KMS-11 (cell line): ENCODE measurements at regions not wholly inside any gene's neighbourhood (a gene's known extent, or its start where the extent isn't known, plus 50 kb on each side); places are given as distances from the start of the nearest gene placed in this dataset.

ENCODE experiments used
- H2AFZ ChIP-seq: fragments of 200-600 bp; sonication (generic); 2 replicates; pipeline ENCODE4 v1.6.1; 2016; ENCODE audit warnings: antibody characterized with exemption, mixed run types, low read depth
- H3K27ac ChIP-seq: fragments of 200-600 bp; sonication (generic); 2 replicates; pipeline ENCODE4 v1.6.1; 2016; ENCODE audit warnings: mild to moderate bottlenecking, mixed run types
- H3K27me3 ChIP-seq: fragments of 200-600 bp; sonication (generic); 2 replicates; pipeline ENCODE4 v1.6.1; 2017; ENCODE audit warnings: mild to moderate bottlenecking, low read depth, mixed run types, moderate library complexity; ENCODE audit not compliant: insufficient read depth
- H3K36me3 ChIP-seq: fragments of 200-600 bp; sonication (generic); 2 replicates; pipeline ENCODE4 v1.6.1; 2017; ENCODE audit warnings: mild to moderate bottlenecking, mixed run types; ENCODE audit not compliant: insufficient read depth
- H3K4me1 ChIP-seq: fragments of 200-600 bp; sonication (generic); 2 replicates; pipeline ENCODE4 v1.6.1; 2016; ENCODE audit warnings: mild to moderate bottlenecking, low read depth, mixed run types; ENCODE audit not compliant: poor library complexity, severe bottlenecking
- H3K4me2 ChIP-seq: fragments of 200-600 bp; sonication (generic); 2 replicates; pipeline ENCODE4 v1.7.0; 2016; ENCODE audit warnings: mild to moderate bottlenecking, mixed run types
- H3K4me3 ChIP-seq: fragments of 200-600 bp; sonication (generic); IDR thresholded peaks from 2 replicates; pipeline ENCODE4 v1.6.1; 2017; ENCODE audit warnings: low read depth, low read length, mixed read lengths; ENCODE audit not compliant: insufficient read depth
- H3K79me2 ChIP-seq: fragments of 200-600 bp; sonication (generic); 2 replicates; pipeline ENCODE4 v1.6.1; 2016; ENCODE audit warnings: low read depth, mixed run types; ENCODE audit not compliant: insufficient read depth
- H3K9ac ChIP-seq: fragments of 200-600 bp; sonication (generic); 2 replicates; pipeline ENCODE4 v1.6.1; 2016; ENCODE audit warnings: mild to moderate bottlenecking, mixed run types
- H4K20me1 ChIP-seq: fragments of 200-600 bp; sonication (generic); 2 replicates; pipeline ENCODE4 v1.6.1; 2016; ENCODE audit warnings: mild to moderate bottlenecking, mixed run types; ENCODE audit not compliant: insufficient read depth
- TF ChIP-seq, protein P1 (sequence below): fragments of 200-600 bp; sonication (generic); conservative IDR thresholded peaks from 2 replicates; pipeline ENCODE4 v1.6.1; 2017; ENCODE audit warnings: low read depth, mild to moderate bottlenecking, antibody characterized with exemption, low read length, moderate library complexity, mixed read lengths

DNA sequence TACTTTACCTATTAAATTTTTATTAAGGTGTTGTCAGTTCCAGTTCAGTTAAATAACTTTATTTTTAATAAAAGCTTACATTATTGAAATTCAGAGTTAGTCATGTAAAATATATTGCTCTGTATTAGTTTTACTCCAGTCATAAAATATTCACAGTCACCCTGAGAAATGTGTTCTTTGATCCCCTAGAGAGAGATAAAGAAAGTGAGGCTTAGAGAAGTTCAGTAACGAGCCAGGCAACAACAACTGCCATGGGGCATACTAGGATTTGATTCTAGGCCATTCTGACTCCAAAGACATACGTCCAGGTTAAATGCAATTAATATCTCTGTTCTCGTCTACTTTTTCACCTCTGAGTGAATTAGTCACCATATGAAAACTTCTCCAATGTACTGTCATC lies 761.9 kb upstream of the CXADR start:
- Histone ChIP-seq H3K4me2 (peak overlapping the region; percentile 73), H2AFZ (peak overlapping the region; percentile 48), H3K4me1 (peaks cover 61% of the 10 kb centered on the region), H3K79me2 (no peaks in the 10 kb centered on the region), H3K27me3 (no peaks in the 10 kb centered on the region), H3K36me3 (no peaks in the 10 kb centered on the region), H4K20me1 (no peaks in the 10 kb centered on the region), H3K4me3 (no peak overlapping the region), H3K27ac (peak overlapping the region; percentile 87), H3K9ac (peak overlapping the region; percentile 40; the same call in 1 of the 2 replicates)
- TF ChIP-seq, protein P1, sequence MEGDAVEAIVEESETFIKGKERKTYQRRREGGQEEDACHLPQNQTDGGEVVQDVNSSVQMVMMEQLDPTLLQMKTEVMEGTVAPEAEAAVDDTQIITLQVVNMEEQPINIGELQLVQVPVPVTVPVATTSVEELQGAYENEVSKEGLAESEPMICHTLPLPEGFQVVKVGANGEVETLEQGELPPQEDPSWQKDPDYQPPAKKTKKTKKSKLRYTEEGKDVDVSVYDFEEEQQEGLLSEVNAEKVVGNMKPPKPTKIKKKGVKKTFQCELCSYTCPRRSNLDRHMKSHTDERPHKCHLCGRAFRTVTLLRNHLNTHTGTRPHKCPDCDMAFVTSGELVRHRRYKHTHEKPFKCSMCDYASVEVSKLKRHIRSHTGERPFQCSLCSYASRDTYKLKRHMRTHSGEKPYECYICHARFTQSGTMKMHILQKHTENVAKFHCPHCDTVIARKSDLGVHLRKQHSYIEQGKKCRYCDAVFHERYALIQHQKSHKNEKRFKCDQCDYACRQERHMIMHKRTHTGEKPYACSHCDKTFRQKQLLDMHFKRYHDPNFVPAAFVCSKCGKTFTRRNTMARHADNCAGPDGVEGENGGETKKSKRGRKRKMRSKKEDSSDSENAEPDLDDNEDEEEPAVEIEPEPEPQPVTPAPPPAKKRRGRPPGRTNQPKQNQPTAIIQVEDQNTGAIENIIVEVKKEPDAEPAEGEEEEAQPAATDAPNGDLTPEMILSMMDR, result no peak

DNA sequence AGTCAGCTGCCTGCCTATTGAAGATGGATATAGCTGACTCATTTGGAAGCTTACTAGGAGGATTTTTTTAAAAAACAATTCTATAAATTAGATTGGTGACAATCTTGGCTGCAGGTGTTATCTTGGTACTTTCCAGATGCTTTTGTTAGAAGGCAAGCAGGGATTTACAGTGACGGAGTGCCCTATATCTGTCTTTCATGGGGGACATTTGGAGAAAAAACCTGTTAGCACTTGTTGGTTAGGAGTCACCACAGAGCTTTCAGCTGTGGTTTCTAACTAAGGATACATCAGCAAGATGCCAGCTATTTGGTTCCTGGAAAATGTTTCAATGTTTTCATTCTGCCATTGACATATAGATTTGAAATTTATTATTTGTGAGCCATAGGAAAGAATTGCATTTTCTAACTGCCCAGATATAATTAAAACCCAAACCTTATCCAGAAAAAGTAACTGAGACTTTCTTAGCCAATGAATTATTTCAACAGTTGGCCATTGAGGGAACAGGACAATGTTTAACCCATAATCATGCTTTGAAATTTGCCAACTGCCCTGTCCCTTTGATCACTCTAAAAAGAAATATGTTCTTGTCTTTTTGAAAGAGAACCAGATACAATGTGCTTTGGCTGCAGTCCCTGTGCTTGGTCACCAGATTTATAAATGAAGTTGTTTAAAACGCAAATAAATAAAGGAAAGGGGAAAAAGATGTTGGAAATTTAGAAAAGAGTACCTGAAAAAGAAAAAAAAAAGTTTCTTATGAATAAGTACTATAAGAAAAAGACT lies 761.0 kb upstream of the CXADR start:
- Histone ChIP-seq H3K27ac (peak overlapping the region; percentile 87), H3K27me3 (no peaks in the 10 kb centered on the region)

DNA sequence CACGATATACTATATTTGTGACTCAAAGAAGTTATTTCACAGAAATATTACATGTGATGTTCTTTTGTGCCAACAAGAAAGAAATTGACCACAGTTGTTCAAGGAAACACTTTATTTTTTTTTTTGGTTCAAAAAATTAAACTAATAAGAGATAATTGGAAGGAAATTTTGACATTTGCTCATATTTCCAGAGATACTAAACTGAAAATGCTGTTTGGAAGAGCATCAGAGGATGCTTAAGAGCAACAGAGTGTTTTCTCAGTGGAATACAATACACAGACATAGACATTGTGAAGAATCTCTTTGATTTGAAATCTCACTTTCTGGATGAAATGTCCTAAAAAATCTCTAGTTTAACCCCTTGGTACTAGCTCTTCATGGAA lies 760.4 kb upstream of the CXADR start:
- TF ChIP-seq, protein P1, result no peak
- H3K4me1 ChIP-seq, result peaks cover 52% of the 10 kb centered on the region
- peak overlapping the region; percentile 87 for H3K27ac ChIP-seq

More for the DNA sequence above, 761.0 kb upstream of the CXADR start:
- Histone ChIP-seq H4K20me1 (no peaks in the 10 kb centered on the region), H3K9ac (peak overlapping the region; percentile 40; the same call in 1 of the 2 replicates), H3K79me2 (no peaks in the 10 kb centered on the region), H3K4me3 (no peak overlapping the region), H3K4me2 (peak overlapping the region; percentile 73), H2AFZ (no peak overlapping the region; the same call in 1 of the 2 replicates), H3K36me3 (no peaks in the 10 kb centered on the region), H3K4me1 (peaks cover 55% of the 10 kb centered on the region)
- TF ChIP-seq, protein P1, result no peak

DNA sequence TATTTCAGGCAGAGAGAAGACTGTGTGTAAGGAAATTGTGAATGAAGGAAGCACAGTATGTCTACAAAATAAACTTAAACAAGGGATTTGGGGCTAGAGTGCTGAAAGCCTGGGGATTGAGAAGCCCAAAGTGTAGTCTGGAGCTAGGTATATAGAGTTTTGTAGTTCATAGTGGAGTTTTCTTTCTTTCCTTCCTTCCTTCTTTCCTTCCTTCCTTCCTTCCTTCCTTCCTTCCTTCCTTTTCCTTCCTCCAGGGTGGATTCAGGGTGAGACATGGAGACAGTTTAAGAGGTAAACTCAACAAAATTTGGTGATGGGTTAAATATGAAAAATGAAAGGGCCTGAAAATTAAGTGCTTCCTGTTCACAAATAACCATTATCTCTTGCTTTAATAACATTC lies 757.8 kb upstream of the CXADR start:
- no peak overlapping the region for H3K4me3 ChIP-seq
- H4K20me1 ChIP-seq, result no peaks in the 10 kb centered on the region
- H3K36me3 ChIP-seq, result no peaks in the 10 kb centered on the region
- H3K4me2 ChIP-seq, result no peak overlapping the region
- H2AFZ ChIP-seq, result no peak overlapping the region
- peaks cover 40% of the 10 kb centered on the region for H3K4me1 ChIP-seq
- H3K79me2 ChIP-seq, result no peaks in the 10 kb centered on the region
- no peaks in the 10 kb centered on the region for H3K27me3 ChIP-seq
- no peak overlapping the region for H3K27ac ChIP-seq
- TF ChIP-seq, protein P1, result no peak
- no peak overlapping the region for H3K9ac ChIP-seq

More for the DNA sequence above, 760.4 kb upstream of the CXADR start:
- peak overlapping the region; percentile 73 for H3K4me2 ChIP-seq
- H3K9ac ChIP-seq, result peak overlapping the region; percentile 17; the same call in 1 of the 2 replicates
- peak overlapping the region; percentile 11; the same call in 1 of the 2 replicates for H2AFZ ChIP-seq
- H3K79me2 ChIP-seq, result no peaks in the 10 kb centered on the region
- H3K27me3 ChIP-seq, result no peaks in the 10 kb centered on the region
- no peak overlapping the region for H3K4me3 ChIP-seq
- no peaks in the 10 kb centered on the region for H3K36me3 ChIP-seq
- no peaks in the 10 kb centered on the region for H4K20me1 ChIP-seq
